Lung (tissue), 11 donors: ENCODE measurements at regions not wholly inside any gene's neighbourhood (a gene's known extent, or its start where the extent isn't known, plus 50 kb on each side); places are given as distances from the start of the nearest gene placed in this dataset.

Source experiments
- ATAC-seq: fragments of 200-7000 bp; cut with Tn5 transposase; one replicate; pipeline ENCODE4 v1.9.1; 2020; ENCODE audit warnings: moderate number of reproducible peaks; ENCODE audit not compliant: insufficient read depth, low FRiP score
- DNase-seq, 3 donors: peaks; one replicate each; pipeline ENCODE4 v3.0.0-alpha.2; 2013 to 2017
- H3K27ac ChIP-seq, 2 donors: one replicate each; pipeline ENCODE4 v1.5.1; 2013; ENCODE audit warnings: mild to moderate bottlenecking in 2 of 2, moderate library complexity in 2 of 2, control low read depth in 1 of 2, inconsistent platforms in 1 of 2, low read depth in 1 of 2, low read length in 1 of 2
- H3K27me3 ChIP-seq, 3 donors: one replicate each; pipeline ENCODE4 v1.5.1; 2013; ENCODE audit warnings: low read length in 2 of 3; ENCODE audit not compliant: control insufficient read depth in 3 of 3, insufficient read depth in 3 of 3
- H3K36me3 ChIP-seq, 4 donors: one replicate each; pipeline ENCODE4 v1.5.1; 2013; ENCODE audit warnings: low read length in 4 of 4, mild to moderate bottlenecking in 1 of 4, moderate library complexity in 1 of 4; ENCODE audit not compliant: control insufficient read depth in 4 of 4, insufficient read depth in 4 of 4
- H3K4me1 ChIP-seq, 5 donors: one replicate each; pipeline ENCODE4 v1.5.1; 2013; ENCODE audit warnings: low read length in 5 of 5, mild to moderate bottlenecking in 2 of 5, moderate library complexity in 1 of 5; ENCODE audit not compliant: control insufficient read depth in 5 of 5, insufficient read depth in 5 of 5
- H3K4me3 ChIP-seq: one replicate; pipeline ENCODE4 v1.5.1; 2013; ENCODE audit warnings: mild to moderate bottlenecking, control low read depth, moderate library complexity
- H3K9ac ChIP-seq, 2 donors: one replicate each; pipeline ENCODE4 v1.5.1; 2013; ENCODE audit warnings: low read length in 2 of 2, control low read depth in 1 of 2; ENCODE audit not compliant: insufficient read depth in 1 of 2
- H3K9me3 ChIP-seq, 4 donors: one replicate each; pipeline ENCODE4 v1.5.1; 2013; ENCODE audit warnings: low read length in 3 of 4, mild to moderate bottlenecking in 1 of 4, moderate library complexity in 1 of 4; ENCODE audit not compliant: control insufficient read depth in 4 of 4, insufficient read depth in 3 of 4
- WGBS, 2 donors: extraction: QIAGEN DNeasy Blood & Tissue Kit; methylation state at CpG; one replicate each; pipeline ENCODE4 v1.1.7; 2013; 5-methylcytosine and 5-hydroxymethylcytosine counted together
- TF ChIP-seq, protein P1 (sequence below): IDR thresholded peaks from 2 replicates; pipeline ENCODE4 v1.5.1; 2012; ENCODE audit warnings: mild to moderate bottlenecking; ENCODE audit errors: control extremely low read depth, extremely low read depth
- donor health status: control.
- donor health status: control.
- donor health status: Bipolar disorder and iron deficiency.
- donor health status: healthy.
- donor health status: DM: yes; HTN: yes; CAD: no.

DNA sequence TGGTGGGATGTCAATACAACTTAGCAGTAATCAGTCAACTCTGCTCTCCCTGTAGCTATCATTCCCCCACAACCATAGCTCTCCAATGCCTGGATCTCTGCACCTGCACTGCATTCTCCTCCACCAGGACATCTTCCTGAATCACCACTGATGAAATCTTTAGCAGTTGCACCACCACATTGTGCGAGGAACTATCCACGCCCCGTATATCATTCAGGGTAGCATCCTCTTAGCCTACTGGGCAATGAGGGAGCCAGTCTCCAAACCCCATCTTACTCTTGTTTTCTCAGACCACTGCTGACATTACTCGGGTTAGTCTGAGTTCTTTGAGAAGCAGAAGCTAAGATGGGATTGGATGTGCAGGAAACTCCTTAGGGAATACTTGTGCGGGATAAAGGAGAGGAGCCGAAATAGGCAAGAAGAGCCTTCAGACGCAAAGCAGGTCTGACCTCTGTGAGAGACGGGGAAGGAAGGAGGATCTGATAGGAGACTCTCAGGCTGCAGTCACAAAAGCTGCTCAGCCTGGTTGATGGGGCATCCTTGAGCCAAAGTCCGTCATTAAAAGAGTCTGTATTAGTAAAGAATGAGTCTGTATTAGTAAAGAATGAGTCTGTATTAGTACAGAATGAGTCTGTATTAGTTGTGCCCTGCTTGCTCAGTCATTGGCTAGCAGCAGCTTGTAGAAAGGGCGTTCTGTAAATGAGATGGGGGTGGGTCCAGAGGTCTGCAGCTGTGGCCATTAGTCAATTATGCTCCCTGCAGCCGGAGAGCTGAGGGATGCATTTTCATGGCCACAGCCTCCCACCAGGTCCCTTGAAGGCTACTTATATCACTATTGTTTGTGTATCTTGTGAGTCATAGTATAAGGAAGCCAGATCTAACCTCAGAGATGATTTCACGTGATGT lies 49.6 kb upstream of the RASSF3 start:
- H3K27ac ChIP-seq: no peak overlapping the region
- TF ChIP-seq, protein P1, sequence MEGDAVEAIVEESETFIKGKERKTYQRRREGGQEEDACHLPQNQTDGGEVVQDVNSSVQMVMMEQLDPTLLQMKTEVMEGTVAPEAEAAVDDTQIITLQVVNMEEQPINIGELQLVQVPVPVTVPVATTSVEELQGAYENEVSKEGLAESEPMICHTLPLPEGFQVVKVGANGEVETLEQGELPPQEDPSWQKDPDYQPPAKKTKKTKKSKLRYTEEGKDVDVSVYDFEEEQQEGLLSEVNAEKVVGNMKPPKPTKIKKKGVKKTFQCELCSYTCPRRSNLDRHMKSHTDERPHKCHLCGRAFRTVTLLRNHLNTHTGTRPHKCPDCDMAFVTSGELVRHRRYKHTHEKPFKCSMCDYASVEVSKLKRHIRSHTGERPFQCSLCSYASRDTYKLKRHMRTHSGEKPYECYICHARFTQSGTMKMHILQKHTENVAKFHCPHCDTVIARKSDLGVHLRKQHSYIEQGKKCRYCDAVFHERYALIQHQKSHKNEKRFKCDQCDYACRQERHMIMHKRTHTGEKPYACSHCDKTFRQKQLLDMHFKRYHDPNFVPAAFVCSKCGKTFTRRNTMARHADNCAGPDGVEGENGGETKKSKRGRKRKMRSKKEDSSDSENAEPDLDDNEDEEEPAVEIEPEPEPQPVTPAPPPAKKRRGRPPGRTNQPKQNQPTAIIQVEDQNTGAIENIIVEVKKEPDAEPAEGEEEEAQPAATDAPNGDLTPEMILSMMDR: no peak
- WGBS, 2 donors: 63 to 65% methylated on average over 12 of the region's 12 CpGs
- DNase-seq: no peak
- H3K9me3 ChIP-seq: peaks cover 0 to 3% (median 0%) of the 10 kb centered on the region in 4 donors
- H3K9ac ChIP-seq: no peak overlapping the region
- no peaks in the 10 kb centered on the region for H3K27me3 ChIP-seq
- H3K36me3 ChIP-seq: no peaks in the 10 kb centered on the region
- ATAC-seq: peak; percentile 69
- H3K4me1 ChIP-seq: peaks cover 0 to 1% (median 0%) of the 10 kb centered on the region in 5 donors
- H3K4me3 ChIP-seq: no peak overlapping the region
